ENCODE measurements at regions not wholly inside any gene's neighbourhood (a gene's known extent, or its start where the extent isn't known, plus 50 kb on each side); places are given as distances from the start of the nearest gene placed in this dataset.
A peak's percentile ranks its signal among the peaks of the same experiment; 100 is the strongest.
"Not testable (repeated sequence)": the region's sequence is repeated elsewhere in the genome, so short reads cannot be mapped to it uniquely, and the experiment has no call there.

- no peaks in the 10 kb centered on the region for H3K36me3 ChIP-seq (ENCODE audit: control insufficient read depth in 2 of 2, insufficient read depth in 2 of 2, low read length in 1 of 2)
- H3K4me1 ChIP-seq (ENCODE audit: control insufficient read depth in 2 of 2, insufficient read depth in 2 of 2, low read length in 2 of 2): no peaks in the 10 kb centered on the region
- no peaks in the 10 kb centered on the region for H3K27me3 ChIP-seq (ENCODE audit: control insufficient read depth in 2 of 2, insufficient read depth in 1 of 2, low read length in 1 of 2)
- no peak for DNase-seq (ENCODE audit: low read depth in 6 of 9, low spot score in 9 of 9)
- H3K9me3 ChIP-seq (ENCODE audit: control insufficient read depth in 2 of 2, insufficient read depth in 1 of 2, low read length in 1 of 2): no peaks in the 10 kb centered on the region
- H3K4me3 ChIP-seq (ENCODE audit: low read length in 2 of 2): no peak overlapping the region
- no peak overlapping the region for H3K27ac ChIP-seq (ENCODE audit: low read depth in 1 of 2, low read length in 1 of 2)
- 91% methylated on average over 6 of the region's 6 CpGs for WGBS
Measured at GRCh38 chr9:135173066-135173465, 85.6 kb downstream of the OLFM1 start.

GRCh38 chr9:135174248-135174647 lies 86.8 kb downstream of the OLFM1 start:
- no peaks in the 10 kb centered on the region for H3K27me3 ChIP-seq (ENCODE audit: control insufficient read depth in 2 of 2, insufficient read depth in 1 of 2, low read length in 1 of 2)
- H3K4me3 ChIP-seq (ENCODE audit: low read length in 2 of 2): no peak overlapping the region

DNA sequence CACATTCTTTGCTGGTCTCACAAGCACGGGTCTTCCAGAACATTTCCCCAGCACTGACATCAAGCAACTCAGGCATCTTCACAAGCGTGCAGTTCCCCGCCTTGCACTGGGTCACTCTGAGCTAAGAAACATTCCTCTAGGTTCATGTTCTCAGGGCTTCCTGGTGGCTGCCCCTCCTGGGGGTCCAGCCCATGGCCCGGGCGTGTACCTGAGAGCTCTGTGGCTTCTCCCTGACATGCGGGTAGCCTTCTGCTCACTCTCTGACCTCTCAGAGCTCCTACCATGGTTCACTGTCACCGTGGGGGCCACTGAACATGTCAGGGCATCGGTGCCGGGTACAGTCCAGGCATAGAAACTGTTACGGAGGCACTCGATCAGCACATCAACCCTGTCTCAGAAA lies 87.5 kb downstream of the OLFM1 start:
- no peaks in the 10 kb centered on the region for H3K4me1 ChIP-seq (ENCODE audit: control insufficient read depth in 2 of 2, insufficient read depth in 2 of 2, low read length in 2 of 2)
- no peak overlapping the region for H3K4me3 ChIP-seq (ENCODE audit: low read length in 2 of 2)
- H3K27ac ChIP-seq (ENCODE audit: low read depth in 1 of 2, low read length in 1 of 2): no peak overlapping the region
- 93% methylated on average over 11 of the region's 11 CpGs for WGBS
- no peaks in the 10 kb centered on the region for H3K9me3 ChIP-seq (ENCODE audit: control insufficient read depth in 2 of 2, insufficient read depth in 1 of 2, low read length in 1 of 2)
- no peaks in the 10 kb centered on the region for H3K27me3 ChIP-seq (ENCODE audit: control insufficient read depth in 2 of 2, insufficient read depth in 1 of 2, low read length in 1 of 2)
- DNase-seq (ENCODE audit: low read depth in 6 of 9, low spot score in 9 of 9): no peak
- no peaks in the 10 kb centered on the region for H3K36me3 ChIP-seq (ENCODE audit: control insufficient read depth in 2 of 2, insufficient read depth in 2 of 2, low read length in 1 of 2)

More at GRCh38 chr9:135174248-135174647, 86.8 kb downstream of the OLFM1 start:
- H3K4me1 ChIP-seq (ENCODE audit: control insufficient read depth in 2 of 2, insufficient read depth in 2 of 2, low read length in 2 of 2): no peaks in the 10 kb centered on the region
- H3K36me3 ChIP-seq (ENCODE audit: control insufficient read depth in 2 of 2, insufficient read depth in 2 of 2, low read length in 1 of 2): no peaks in the 10 kb centered on the region
- no peaks in the 10 kb centered on the region for H3K9me3 ChIP-seq (ENCODE audit: control insufficient read depth in 2 of 2, insufficient read depth in 1 of 2, low read length in 1 of 2)
- no peak for DNase-seq (ENCODE audit: low read depth in 6 of 9, low spot score in 9 of 9)
- no peak overlapping the region for H3K27ac ChIP-seq (ENCODE audit: low read depth in 1 of 2, low read length in 1 of 2)
- 81% methylated on average over 6 of the region's 6 CpGs for WGBS

- Histone ChIP-seq H3K9me3 (ENCODE audit: control insufficient read depth in 2 of 2, insufficient read depth in 1 of 2, low read length in 1 of 2) (no peaks in the 10 kb centered on the region), H3K4me1 (ENCODE audit: control insufficient read depth in 2 of 2, insufficient read depth in 2 of 2, low read length in 2 of 2) (no peaks in the 10 kb centered on the region), H3K27me3 (ENCODE audit: control insufficient read depth in 2 of 2, insufficient read depth in 1 of 2, low read length in 1 of 2) (no peaks in the 10 kb centered on the region), H3K36me3 (ENCODE audit: control insufficient read depth in 2 of 2, insufficient read depth in 2 of 2, low read length in 1 of 2) (no peaks in the 10 kb centered on the region), H3K4me3 (ENCODE audit: low read length in 2 of 2) (no peak overlapping the region), H3K27ac (ENCODE audit: low read depth in 1 of 2, low read length in 1 of 2) (no peak overlapping the region)
- DNase-seq (ENCODE audit: low read depth in 6 of 9, low spot score in 9 of 9): no peak
- WGBS: 86% methylated on average over 20 of the region's 20 CpGs
Measured at GRCh38 chr9:135176284-135176683, 88.8 kb downstream of the OLFM1 start.

DNA sequence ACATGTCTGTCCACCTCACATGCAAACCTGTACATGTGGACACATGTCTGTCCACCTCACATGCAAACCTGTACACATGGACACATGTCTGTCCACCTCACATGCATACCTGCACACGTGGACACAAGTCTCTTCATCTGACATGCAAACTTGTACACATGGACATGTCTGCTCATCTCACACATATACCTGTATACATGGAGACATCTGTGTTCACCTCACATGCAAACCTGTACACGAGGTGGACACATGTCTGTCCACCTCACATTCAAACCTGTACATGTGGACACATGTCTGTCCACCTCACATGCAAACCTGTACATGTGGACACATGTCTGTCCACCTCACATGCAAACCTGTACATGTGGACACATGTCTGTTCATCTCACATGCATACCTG lies 90.1 kb downstream of the OLFM1 start:
- not testable (repeated sequence) for H3K4me1 ChIP-seq (ENCODE audit: control insufficient read depth in 2 of 2, insufficient read depth in 2 of 2, low read length in 2 of 2); H3K27me3 ChIP-seq (ENCODE audit: control insufficient read depth in 2 of 2, insufficient read depth in 1 of 2, low read length in 1 of 2); H3K36me3 ChIP-seq (ENCODE audit: control insufficient read depth in 2 of 2, insufficient read depth in 2 of 2, low read length in 1 of 2); H3K4me3 ChIP-seq (ENCODE audit: low read length in 2 of 2); DNase-seq (ENCODE audit: low read depth in 6 of 9, low spot score in 9 of 9); H3K9me3 ChIP-seq (ENCODE audit: control insufficient read depth in 2 of 2, insufficient read depth in 1 of 2, low read length in 1 of 2); H3K27ac ChIP-seq (ENCODE audit: low read depth in 1 of 2, low read length in 1 of 2)
- WGBS: 77% methylated on average over 2 of the region's 2 CpGs

DNA sequence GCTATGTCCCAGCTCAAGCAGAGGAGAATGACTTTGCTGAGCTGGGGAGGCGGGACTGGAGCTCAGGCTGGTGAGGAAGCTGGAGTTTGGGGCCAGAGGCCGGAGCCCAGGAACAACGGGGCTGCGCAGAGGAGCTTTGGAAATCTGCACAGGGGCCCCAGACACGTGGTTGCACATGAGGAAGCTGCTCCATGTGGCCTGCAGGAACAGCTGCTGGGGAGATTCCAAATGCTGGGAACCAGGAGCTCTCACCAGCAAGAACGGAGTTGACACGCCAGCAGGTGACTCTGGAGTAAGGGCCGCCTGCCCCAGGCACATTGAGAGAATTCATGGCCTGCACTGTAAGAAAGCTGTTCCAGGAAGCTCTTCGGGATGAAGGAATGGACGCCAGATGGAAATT lies 91.0 kb downstream of the OLFM1 start:
- no peaks in the 10 kb centered on the region for H3K4me1 ChIP-seq (ENCODE audit: control insufficient read depth in 2 of 2, insufficient read depth in 2 of 2, low read length in 2 of 2)
- no peak for DNase-seq (ENCODE audit: low read depth in 6 of 9, low spot score in 9 of 9)
- H3K9me3 ChIP-seq (ENCODE audit: control insufficient read depth in 2 of 2, insufficient read depth in 1 of 2, low read length in 1 of 2): no peaks in the 10 kb centered on the region
- WGBS: 86% methylated on average over 10 of the region's 10 CpGs
- no peak overlapping the region for H3K27ac ChIP-seq (ENCODE audit: low read depth in 1 of 2, low read length in 1 of 2)
- no peaks in the 10 kb centered on the region for H3K36me3 ChIP-seq (ENCODE audit: control insufficient read depth in 2 of 2, insufficient read depth in 2 of 2, low read length in 1 of 2)
- H3K27me3 ChIP-seq (ENCODE audit: control insufficient read depth in 2 of 2, insufficient read depth in 1 of 2, low read length in 1 of 2): no peaks in the 10 kb centered on the region
- H3K4me3 ChIP-seq (ENCODE audit: low read length in 2 of 2): no peak overlapping the region

DNA sequence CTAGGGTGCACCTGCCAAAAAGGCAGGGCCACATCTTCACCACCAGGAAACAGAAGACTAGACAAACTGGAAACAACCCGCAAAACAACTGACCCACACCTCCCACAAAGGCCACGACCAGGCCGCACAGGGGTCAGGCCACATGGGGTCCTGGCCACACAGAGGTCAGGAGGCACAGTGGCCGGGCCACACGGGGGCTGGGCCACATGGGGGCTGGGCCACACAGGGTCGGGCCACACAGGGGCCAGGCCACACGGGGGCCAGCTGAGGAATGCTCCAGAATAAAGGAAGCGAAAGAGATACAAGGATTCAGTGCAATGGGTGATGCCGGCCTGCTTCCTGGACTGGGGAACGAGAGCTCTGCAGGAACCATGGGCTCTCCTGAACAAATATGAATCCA lies 91.6 kb downstream of the OLFM1 start:
- Histone ChIP-seq H3K9me3 (ENCODE audit: control insufficient read depth in 2 of 2, insufficient read depth in 1 of 2, low read length in 1 of 2) (no peaks in the 10 kb centered on the region), H3K4me1 (ENCODE audit: control insufficient read depth in 2 of 2, insufficient read depth in 2 of 2, low read length in 2 of 2) (no peaks in the 10 kb centered on the region), H3K4me3 (ENCODE audit: low read length in 2 of 2) (no peak overlapping the region), H3K36me3 (ENCODE audit: control insufficient read depth in 2 of 2, insufficient read depth in 2 of 2, low read length in 1 of 2) (no peaks in the 10 kb centered on the region), H3K27me3 (ENCODE audit: control insufficient read depth in 2 of 2, insufficient read depth in 1 of 2, low read length in 1 of 2) (no peaks in the 10 kb centered on the region), H3K27ac (ENCODE audit: low read depth in 1 of 2, low read length in 1 of 2) (no peak overlapping the region)
- WGBS: 87% methylated on average over 10 of the region's 10 CpGs
- DNase-seq (ENCODE audit: low read depth in 6 of 9, low spot score in 9 of 9): no peak

DNA sequence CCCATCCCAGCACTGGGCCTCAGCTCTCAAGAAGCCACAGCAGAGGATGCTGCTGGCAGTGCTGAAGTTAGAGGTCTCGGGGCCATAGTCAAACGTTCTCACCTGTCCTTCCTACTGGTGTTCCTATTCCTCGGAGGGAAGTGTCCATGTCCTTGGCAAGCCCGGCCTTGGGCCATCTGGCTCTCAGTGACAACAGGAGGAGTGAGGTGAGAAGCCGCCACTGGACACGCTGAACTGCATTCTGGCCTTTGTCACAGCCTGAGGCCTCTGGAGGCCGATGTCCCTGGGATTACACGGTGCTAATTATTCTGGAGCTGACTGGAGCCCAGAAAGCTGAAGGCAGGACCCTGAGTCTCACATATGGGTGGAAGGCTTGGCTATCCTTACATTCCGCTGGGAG lies 92.5 kb downstream of the OLFM1 start:
- Histone ChIP-seq H3K27me3 (ENCODE audit: control insufficient read depth in 2 of 2, insufficient read depth in 1 of 2, low read length in 1 of 2) (peaks cover 0 to 3% of the 10 kb centered on the region in 2 donors), H3K27ac (ENCODE audit: low read depth in 1 of 2, low read length in 1 of 2) (no peak overlapping the region), H3K36me3 (ENCODE audit: control insufficient read depth in 2 of 2, insufficient read depth in 2 of 2, low read length in 1 of 2) (no peaks in the 10 kb centered on the region), H3K4me3 (ENCODE audit: low read length in 2 of 2) (no peak overlapping the region), H3K9me3 (ENCODE audit: control insufficient read depth in 2 of 2, insufficient read depth in 1 of 2, low read length in 1 of 2) (no peaks in the 10 kb centered on the region), H3K4me1 (ENCODE audit: control insufficient read depth in 2 of 2, insufficient read depth in 2 of 2, low read length in 2 of 2) (no peaks in the 10 kb centered on the region)
- no peak for DNase-seq (ENCODE audit: low read depth in 6 of 9, low spot score in 9 of 9)
- WGBS: 90% methylated on average over 9 of the region's 9 CpGs

- peaks cover 0 to 3% of the 10 kb centered on the region in 2 donors for H3K27me3 ChIP-seq (ENCODE audit: control insufficient read depth in 2 of 2, insufficient read depth in 1 of 2, low read length in 1 of 2)
- no peak overlapping the region for H3K4me3 ChIP-seq (ENCODE audit: low read length in 2 of 2)
- H3K36me3 ChIP-seq (ENCODE audit: control insufficient read depth in 2 of 2, insufficient read depth in 2 of 2, low read length in 1 of 2): no peaks in the 10 kb centered on the region
- H3K9me3 ChIP-seq (ENCODE audit: control insufficient read depth in 2 of 2, insufficient read depth in 1 of 2, low read length in 1 of 2): no peaks in the 10 kb centered on the region
- no peaks in the 10 kb centered on the region for H3K4me1 ChIP-seq (ENCODE audit: control insufficient read depth in 2 of 2, insufficient read depth in 2 of 2, low read length in 2 of 2)
- WGBS: 88% methylated on average over 4 of the region's 4 CpGs
- H3K27ac ChIP-seq (ENCODE audit: low read depth in 1 of 2, low read length in 1 of 2): peak overlapping the region in 1 of 2 donors; percentile 4
- no peak for DNase-seq (ENCODE audit: low read depth in 6 of 9, low spot score in 9 of 9)
Measured at GRCh38 chr9:135180586-135180985, 93.1 kb downstream of the OLFM1 start.

GRCh38 chr9:135181336-135181735 lies 93.9 kb downstream of the OLFM1 start:
- WGBS: 93% methylated on average over 11 of the region's 11 CpGs
- no peak overlapping the region for H3K27ac ChIP-seq (ENCODE audit: low read depth in 1 of 2, low read length in 1 of 2)
- no peak for DNase-seq (ENCODE audit: low read depth in 6 of 9, low spot score in 9 of 9)
- no peaks in the 10 kb centered on the region for H3K4me1 ChIP-seq (ENCODE audit: control insufficient read depth in 2 of 2, insufficient read depth in 2 of 2, low read length in 2 of 2)
- no peaks in the 10 kb centered on the region for H3K9me3 ChIP-seq (ENCODE audit: control insufficient read depth in 2 of 2, insufficient read depth in 1 of 2, low read length in 1 of 2)
- no peaks in the 10 kb centered on the region for H3K36me3 ChIP-seq (ENCODE audit: control insufficient read depth in 2 of 2, insufficient read depth in 2 of 2, low read length in 1 of 2)
- H3K27me3 ChIP-seq (ENCODE audit: control insufficient read depth in 2 of 2, insufficient read depth in 1 of 2, low read length in 1 of 2): peaks cover 0 to 3% of the 10 kb centered on the region in 2 donors
- no peak overlapping the region for H3K4me3 ChIP-seq (ENCODE audit: low read length in 2 of 2)

All from thymus (tissue), 11 donors.